RWPE2 (cell line): ENCODE measurements at regions not wholly inside any gene's neighbourhood (a gene's known extent, or its start where the extent isn't known, plus 50 kb on each side); places are given as distances from the start of the nearest gene placed in this dataset.

Experiments used
- ATAC-seq: fragments of 200-7000 bp; cut with Tn5 transposase; 3 replicates; pipeline ENCODE4 v1.9.1; 2021; ENCODE audit warnings: low read depth
- DNase-seq: peaks from one replicate; pipeline ENCODE4 v3.0.0-alpha.2; 2020; ENCODE audit warnings: low spot score
- H3K27ac ChIP-seq: fragments of 450-650 bp; 2 replicates; pipeline ENCODE4 v1.5.1; 2017; ENCODE audit warnings: mild to moderate bottlenecking; ENCODE audit not compliant: poor library complexity, severe bottlenecking
- H3K27me3 ChIP-seq: fragments of 250-450 bp; sonication (Bioruptor Pico); 2 replicates; pipeline ENCODE4 v1.5.1; 2021; ENCODE audit warnings: mild to moderate bottlenecking, moderate library complexity; ENCODE audit not compliant: insufficient read depth, poor library complexity, severe bottlenecking
- H3K36me3 ChIP-seq: fragments of 250-450 bp; sonication (Bioruptor Pico); 2 replicates; pipeline ENCODE4 v1.5.1; 2020; ENCODE audit warnings: low read depth, mild to moderate bottlenecking, moderate library complexity
- H3K4me1 ChIP-seq: fragments of 250-450 bp; sonication (Bioruptor Pico); 2 replicates; pipeline ENCODE4 v1.5.1; 2021; ENCODE audit warnings: mild to moderate bottlenecking, moderate library complexity; ENCODE audit not compliant: insufficient read depth, poor library complexity, severe bottlenecking
- H3K4me3 ChIP-seq: fragments of 250-450 bp; sonication (Bioruptor Pico); 2 replicates; pipeline ENCODE4 v1.5.1; 2021; ENCODE audit warnings: mild to moderate bottlenecking, moderate library complexity; ENCODE audit not compliant: severe bottlenecking
- H3K9me3 ChIP-seq: fragments of 250-450 bp; sonication (Bioruptor Pico); 2 replicates; pipeline ENCODE4 v1.5.1; 2021; ENCODE audit warnings: mild to moderate bottlenecking, moderate library complexity; ENCODE audit not compliant: severe bottlenecking
- CTCF ChIP-seq: fragments of 450-650 bp; IDR thresholded peaks from one replicate; pipeline ENCODE4 v1.5.1; 2017; ENCODE audit warnings: mild to moderate bottlenecking, moderate library complexity; ENCODE audit not compliant: poor library complexity, severe bottlenecking

DNA sequence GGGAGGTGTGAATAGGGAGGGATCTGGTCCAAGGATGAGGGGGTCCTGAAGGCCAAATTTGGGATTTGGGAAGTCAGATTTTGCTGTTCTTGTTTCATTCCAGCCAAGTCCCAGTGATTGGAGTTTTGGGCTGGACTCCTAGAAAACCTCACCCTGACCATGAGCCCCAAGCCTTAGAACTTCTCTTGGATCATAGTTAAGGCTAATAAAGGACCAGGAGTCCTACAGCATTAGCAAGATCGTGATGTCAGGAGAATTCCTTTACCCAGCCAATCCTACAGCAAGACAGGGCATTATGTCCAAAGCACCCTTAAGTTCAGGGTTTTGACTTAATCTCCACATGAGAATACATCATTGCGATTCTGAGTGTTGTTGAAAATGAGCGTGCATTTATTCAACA lies 85.0 kb downstream of the SOX9 start:
- no peak for TF ChIP-seq CTCF
- ATAC-seq (no peak), DNase-seq (no peak)
- peaks cover 5% of the 10 kb centered on the region for H3K27me3 ChIP-seq
- no peaks in the 10 kb centered on the region for H3K36me3 ChIP-seq
- H3K4me3 ChIP-seq = no peak overlapping the region
- H3K4me1 ChIP-seq = no peaks in the 10 kb centered on the region
- H3K9me3 ChIP-seq = no peaks in the 10 kb centered on the region
- no peak overlapping the region for H3K27ac ChIP-seq

DNA sequence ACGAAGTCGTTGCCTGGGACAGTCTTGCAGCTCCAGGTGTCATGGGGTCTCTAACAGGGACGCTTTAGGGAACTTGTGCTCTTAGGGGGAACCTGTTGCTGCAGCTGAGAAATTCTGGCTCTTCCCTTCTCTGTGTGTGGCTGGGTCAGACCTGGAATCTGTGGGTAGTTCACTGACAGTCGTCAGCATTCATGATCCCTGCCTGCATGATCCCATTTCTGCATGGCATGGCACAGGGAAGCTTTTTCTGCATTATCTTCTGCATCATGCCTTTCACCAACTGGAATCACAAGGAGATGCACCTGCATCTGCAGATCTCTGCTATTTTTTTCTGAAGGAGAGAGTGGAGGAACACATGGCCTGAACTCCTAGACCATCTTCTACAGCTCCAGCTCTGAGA lies 85.6 kb downstream of the SOX9 start:
- DNase-seq (no peak), ATAC-seq (no peak)
- Histone ChIP-seq H3K9me3 (no peaks in the 10 kb centered on the region), H3K36me3 (no peaks in the 10 kb centered on the region), H3K27ac (no peak overlapping the region), H3K4me1 (no peaks in the 10 kb centered on the region), H3K4me3 (no peak overlapping the region), H3K27me3 (peaks cover 5% of the 10 kb centered on the region)
- TF ChIP-seq CTCF = no peak

DNA sequence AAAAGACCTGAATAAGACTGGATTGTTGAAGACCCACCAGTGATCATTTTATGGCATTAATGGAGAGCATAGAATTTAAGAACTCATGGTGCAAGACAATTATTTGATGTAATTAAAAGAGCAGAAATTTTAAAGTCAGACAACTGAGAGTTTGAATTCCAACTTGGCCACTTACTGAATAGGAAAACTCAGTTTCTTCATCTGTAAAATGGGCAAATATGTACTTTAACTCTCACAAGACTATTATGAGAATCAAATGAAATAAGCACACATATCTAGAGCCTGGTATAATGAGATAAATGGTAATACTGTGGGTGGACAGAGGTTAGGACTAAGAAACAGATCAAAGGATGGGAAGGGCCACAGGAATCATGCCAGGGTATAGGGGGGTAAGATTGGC lies 88.0 kb downstream of the SOX9 start:
- H3K9me3 ChIP-seq = no peaks in the 10 kb centered on the region
- ATAC-seq = no peak
- TF ChIP-seq CTCF = no peak
- DNase-seq = no peak
- no peaks in the 10 kb centered on the region for H3K36me3 ChIP-seq
- H3K4me1 ChIP-seq = no peaks in the 10 kb centered on the region
- no peak overlapping the region for H3K4me3 ChIP-seq
- H3K27ac ChIP-seq = no peak overlapping the region
- H3K27me3 ChIP-seq = peaks cover 5% of the 10 kb centered on the region

GRCh38 chr17:72212041-72212440 lies 91.2 kb downstream of the SOX9 start:
- Histone ChIP-seq H3K27ac (no peak overlapping the region), H3K27me3 (no peaks in the 10 kb centered on the region), H3K36me3 (no peaks in the 10 kb centered on the region), H3K4me1 (no peaks in the 10 kb centered on the region), H3K9me3 (no peaks in the 10 kb centered on the region), H3K4me3 (no peak overlapping the region)
- no peak for DNase-seq
- ATAC-seq = no peak
- TF ChIP-seq CTCF = no peak

- DNase-seq (no peak), ATAC-seq (no peak)
- no peak for TF ChIP-seq CTCF
- Histone ChIP-seq H3K27ac (no peak overlapping the region), H3K4me3 (no peak overlapping the region), H3K27me3 (peaks cover 16% of the 10 kb centered on the region), H3K4me1 (no peaks in the 10 kb centered on the region), H3K36me3 (no peaks in the 10 kb centered on the region), H3K9me3 (no peaks in the 10 kb centered on the region)
These were observed 94.7 kb downstream of the SOX9 start for GRCh38 chr17:72215490-72215889.
